Osteoblast (primary cell): ENCODE measurements at regions not wholly inside any gene's neighbourhood (a gene's known extent, or its start where the extent isn't known, plus 50 kb on each side); places are given as distances from the start of the nearest gene placed in this dataset.

ENCODE experiments used
- DNase-seq: peaks from one replicate; pipeline ENCODE4 v3.0.0; 2011; ENCODE audit warnings: low spot score, mixed read lengths; ENCODE audit not compliant: insufficient read length; ENCODE audit errors: missing footprints
- H2AFZ ChIP-seq: 2 replicates; pipeline ENCODE4 v1.6.0; 2011; ENCODE audit warnings: mild to moderate bottlenecking, low read length
- H3K27ac ChIP-seq: 2 replicates; pipeline ENCODE4 v1.5.1; 2011; ENCODE audit warnings: mild to moderate bottlenecking, low read depth, low read length, moderate library complexity
- H3K27me3 ChIP-seq: 2 replicates; pipeline ENCODE4 v1.6.0; 2012; ENCODE audit warnings: mild to moderate bottlenecking, control low read depth, inconsistent platforms, low read length, moderate library complexity; ENCODE audit not compliant: insufficient read depth
- H3K36me3 ChIP-seq: 2 replicates; pipeline ENCODE4 v1.5.1; 2011; ENCODE audit warnings: mild to moderate bottlenecking, low read length, control low read depth, moderate library complexity; ENCODE audit not compliant: insufficient read depth
- H3K4me1 ChIP-seq: 2 replicates; pipeline ENCODE4 v1.5.1; 2011; ENCODE audit warnings: mild to moderate bottlenecking, low read length, control low read depth, moderate library complexity; ENCODE audit not compliant: insufficient read depth
- H3K4me2 ChIP-seq: 2 replicates; pipeline ENCODE4 v1.6.0; 2011; ENCODE audit warnings: mild to moderate bottlenecking, low read length; ENCODE audit not compliant: insufficient read depth
- H3K4me3 ChIP-seq: fragments of 200-600 bp; sonication (generic); 3 replicates; pipeline ENCODE4 v1.5.1; 2012; ENCODE audit warnings: mild to moderate bottlenecking, low read length, inconsistent platforms; ENCODE audit not compliant: insufficient read depth
- H3K79me2 ChIP-seq: 2 replicates; pipeline ENCODE4 v1.6.0; 2012; ENCODE audit warnings: mild to moderate bottlenecking, low read length, control low read depth, inconsistent platforms; ENCODE audit not compliant: insufficient read depth
- H3K9me3 ChIP-seq: 2 replicates; pipeline ENCODE4 v1.5.1; 2011; ENCODE audit warnings: low read depth, low read length, control low read depth
- H4K20me1 ChIP-seq: 2 replicates; pipeline ENCODE4 v1.6.0; 2012; ENCODE audit warnings: mild to moderate bottlenecking, low read length, control low read depth; ENCODE audit not compliant: insufficient read depth
- TF ChIP-seq, protein P1 (sequence below): IDR thresholded peaks from 2 replicates; pipeline ENCODE4 v1.5.1; 2011; ENCODE audit warnings: mild to moderate bottlenecking, low read depth, low read length, moderate library complexity; ENCODE audit errors: extremely low read depth

DNA sequence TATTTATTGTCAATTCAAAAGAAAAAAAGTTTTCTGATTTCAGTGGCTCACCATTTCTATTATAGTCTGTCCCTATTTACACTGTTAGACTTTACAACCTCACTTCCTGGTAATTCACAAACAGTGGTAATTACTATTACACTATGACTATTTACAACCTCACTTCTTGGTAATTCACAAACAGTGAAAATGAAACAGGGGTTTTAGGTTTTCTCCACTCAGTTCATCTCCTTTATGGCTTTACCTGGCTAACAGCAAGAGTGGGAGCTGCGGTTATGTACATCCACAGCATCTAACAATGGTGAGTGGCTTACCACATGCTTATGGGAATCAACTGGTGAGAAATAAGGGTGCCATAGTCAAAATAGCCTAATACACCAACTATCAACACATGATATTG is 166.4 kb downstream of the CASP12 start:
- no peaks in the 10 kb centered on the region for H3K79me2 ChIP-seq
- no peaks in the 10 kb centered on the region for H3K4me1 ChIP-seq
- H3K4me2 ChIP-seq: no peak overlapping the region
- no peak for DNase-seq
- no peaks in the 10 kb centered on the region for H3K9me3 ChIP-seq
- H3K4me3 ChIP-seq: no peak overlapping the region
- no peaks in the 10 kb centered on the region for H4K20me1 ChIP-seq
- H3K27ac ChIP-seq: no peak overlapping the region
- H2AFZ ChIP-seq: no peak overlapping the region
- TF ChIP-seq, protein P1, sequence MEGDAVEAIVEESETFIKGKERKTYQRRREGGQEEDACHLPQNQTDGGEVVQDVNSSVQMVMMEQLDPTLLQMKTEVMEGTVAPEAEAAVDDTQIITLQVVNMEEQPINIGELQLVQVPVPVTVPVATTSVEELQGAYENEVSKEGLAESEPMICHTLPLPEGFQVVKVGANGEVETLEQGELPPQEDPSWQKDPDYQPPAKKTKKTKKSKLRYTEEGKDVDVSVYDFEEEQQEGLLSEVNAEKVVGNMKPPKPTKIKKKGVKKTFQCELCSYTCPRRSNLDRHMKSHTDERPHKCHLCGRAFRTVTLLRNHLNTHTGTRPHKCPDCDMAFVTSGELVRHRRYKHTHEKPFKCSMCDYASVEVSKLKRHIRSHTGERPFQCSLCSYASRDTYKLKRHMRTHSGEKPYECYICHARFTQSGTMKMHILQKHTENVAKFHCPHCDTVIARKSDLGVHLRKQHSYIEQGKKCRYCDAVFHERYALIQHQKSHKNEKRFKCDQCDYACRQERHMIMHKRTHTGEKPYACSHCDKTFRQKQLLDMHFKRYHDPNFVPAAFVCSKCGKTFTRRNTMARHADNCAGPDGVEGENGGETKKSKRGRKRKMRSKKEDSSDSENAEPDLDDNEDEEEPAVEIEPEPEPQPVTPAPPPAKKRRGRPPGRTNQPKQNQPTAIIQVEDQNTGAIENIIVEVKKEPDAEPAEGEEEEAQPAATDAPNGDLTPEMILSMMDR: no peak
- H3K36me3 ChIP-seq: no peaks in the 10 kb centered on the region
- H3K27me3 ChIP-seq: no peaks in the 10 kb centered on the region

- H3K79me2 ChIP-seq: no peaks in the 10 kb centered on the region
- H2AFZ ChIP-seq: no peak overlapping the region
- H3K4me3 ChIP-seq: no peak overlapping the region
- H4K20me1 ChIP-seq: no peaks in the 10 kb centered on the region
- H3K27ac ChIP-seq: no peak overlapping the region
- no peaks in the 10 kb centered on the region for H3K4me1 ChIP-seq
- no peaks in the 10 kb centered on the region for H3K27me3 ChIP-seq
- no peak overlapping the region for H3K4me2 ChIP-seq
- TF ChIP-seq, protein P1: no peak
- no peaks in the 10 kb centered on the region for H3K36me3 ChIP-seq
- DNase-seq: no peak
- no peaks in the 10 kb centered on the region for H3K9me3 ChIP-seq
Measured at GRCh38 chr11:104728927-104729326, 169.3 kb downstream of the CASP12 start.

DNA sequence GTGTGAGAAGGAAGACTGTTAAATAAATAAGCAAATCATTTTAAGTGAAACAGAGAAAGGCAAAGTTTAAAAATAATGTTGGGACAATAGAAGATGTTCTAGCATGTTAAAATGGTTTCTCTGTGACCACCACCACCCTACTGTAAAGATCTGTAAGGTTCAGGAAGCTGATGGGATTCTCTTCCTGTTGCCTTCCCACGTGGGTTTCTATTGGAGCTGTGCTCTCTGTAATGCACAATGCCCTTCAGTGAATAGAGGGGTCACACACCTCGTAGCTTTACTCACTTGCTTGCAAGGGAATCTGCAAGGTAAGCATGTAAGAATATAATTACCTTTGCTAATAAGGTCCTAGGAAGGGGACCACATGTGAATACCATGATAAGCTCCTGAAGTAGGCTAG is 170.5 kb downstream of the CASP12 start:
- Histone ChIP-seq H4K20me1 (no peaks in the 10 kb centered on the region), H3K4me1 (no peaks in the 10 kb centered on the region), H3K4me3 (no peak overlapping the region), H3K79me2 (no peaks in the 10 kb centered on the region), H3K4me2 (no peak overlapping the region), H2AFZ (no peak overlapping the region), H3K27ac (no peak overlapping the region), H3K27me3 (no peaks in the 10 kb centered on the region), H3K9me3 (no peaks in the 10 kb centered on the region), H3K36me3 (no peaks in the 10 kb centered on the region)
- no peak for DNase-seq
- TF ChIP-seq, protein P1: no peak

DNA sequence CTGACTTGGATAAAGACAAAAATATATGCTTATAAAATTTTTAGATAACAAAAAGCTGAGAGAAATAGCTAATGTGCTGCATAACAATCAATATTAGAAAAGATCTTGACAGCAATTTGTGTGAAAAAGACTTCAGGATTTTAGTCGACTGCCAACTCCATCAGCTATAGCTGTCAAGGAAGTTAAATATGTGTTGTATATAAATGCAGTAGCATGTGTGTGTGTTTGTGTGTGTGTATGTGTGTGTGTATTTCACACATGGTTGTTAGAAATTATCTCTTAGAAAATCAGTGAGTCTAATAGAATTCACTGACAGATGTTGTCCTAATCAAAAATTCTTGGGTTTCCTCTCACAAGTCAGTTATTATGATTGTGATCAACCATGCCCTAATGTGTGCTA is 171.2 kb downstream of the CASP12 start:
- H3K79me2 ChIP-seq: no peaks in the 10 kb centered on the region
- TF ChIP-seq, protein P1: no peak
- no peak overlapping the region for H3K4me3 ChIP-seq
- no peak overlapping the region for H3K4me2 ChIP-seq
- H3K4me1 ChIP-seq: no peaks in the 10 kb centered on the region
- H3K36me3 ChIP-seq: no peaks in the 10 kb centered on the region
- H3K27me3 ChIP-seq: no peaks in the 10 kb centered on the region
- no peaks in the 10 kb centered on the region for H4K20me1 ChIP-seq
- DNase-seq: no peak
- no peak overlapping the region for H2AFZ ChIP-seq
- no peak overlapping the region for H3K27ac ChIP-seq
- H3K9me3 ChIP-seq: no peaks in the 10 kb centered on the region
